Epithelial cell of esophagus (primary cell): ENCODE measurements at regions not wholly inside any gene's neighbourhood (a gene's known extent, or its start where the extent isn't known, plus 50 kb on each side); places are given as distances from the start of the nearest gene placed in this dataset.

Experiments
- DNase-seq: peaks from one replicate; pipeline ENCODE4 v3.0.0; 2010; ENCODE audit warnings: low read depth
- H3K4me3 ChIP-seq: 2 replicates; pipeline ENCODE4 v1.5.1; 2011; ENCODE audit warnings: mild to moderate bottlenecking, low read length, control low read depth
- CTCF ChIP-seq: IDR thresholded peaks from 2 replicates; pipeline ENCODE4 v1.5.1; 2011; ENCODE audit warnings: low read depth, mild to moderate bottlenecking, low read length, control low read depth, inconsistent platforms; ENCODE audit not compliant: insufficient read depth; ENCODE audit errors: missing control alignments

- TF ChIP-seq CTCF: no peak
- no peak for DNase-seq
- no peak overlapping the region for H3K4me3 ChIP-seq
These were observed 256.9 kb upstream of the CNTNAP5 start for GRCh38 chr2:123768233-123768632.

- no peak for DNase-seq
- no peak overlapping the region for H3K4me3 ChIP-seq
- TF ChIP-seq CTCF: no peak
These were observed 256.1 kb upstream of the CNTNAP5 start for GRCh38 chr2:123769001-123769400.

- DNase-seq: no peak
These were observed 253.9 kb upstream of the CNTNAP5 start for GRCh38 chr2:123770996-123771720.

GRCh38 chr2:123771928-123772632 is 253.0 kb upstream of the CNTNAP5 start:
- TF ChIP-seq CTCF: no peak
- no peak overlapping the region for H3K4me3 ChIP-seq
- DNase-seq: no peak

More at GRCh38 chr2:123770996-123771720, 253.9 kb upstream of the CNTNAP5 start:
- no peak overlapping the region for H3K4me3 ChIP-seq
- TF ChIP-seq CTCF: no peak

GRCh38 chr2:123777116-123777515 is 248.0 kb upstream of the CNTNAP5 start:
- TF ChIP-seq CTCF: no peak

GRCh38 chr2:123783164-123783563 is 241.9 kb upstream of the CNTNAP5 start:
- TF ChIP-seq CTCF: no peak

More at GRCh38 chr2:123777116-123777515, 248.0 kb upstream of the CNTNAP5 start:
- no peak overlapping the region for H3K4me3 ChIP-seq
- no peak for DNase-seq

More at GRCh38 chr2:123783164-123783563, 241.9 kb upstream of the CNTNAP5 start:
- DNase-seq: no peak
- H3K4me3 ChIP-seq: no peak overlapping the region
